ENCODE measurements at regions not wholly inside any gene's neighbourhood (a gene's known extent, or its start where the extent isn't known, plus 50 kb on each side); places are given as distances from the start of the nearest gene placed in this dataset.

GRCh38 chr12:23356927-23357708 lies 592.4 kb downstream of the SOX5 start:
- no peak for TF ChIP-seq SMC3 (IDR thresholded peaks at IDR 0.05)
- TF ChIP-seq RAD21 (conservative IDR thresholded peaks at IDR 0.05 in 1 of 2, IDR thresholded peaks at IDR 0.05 in 1 of 2) = no peak

Measured in A549 (cell line).